ENCODE measurements at regions not wholly inside any gene's neighbourhood (a gene's known extent, or its start where the extent isn't known, plus 50 kb on each side); places are given as distances from the start of the nearest gene placed in this dataset.

DNA sequence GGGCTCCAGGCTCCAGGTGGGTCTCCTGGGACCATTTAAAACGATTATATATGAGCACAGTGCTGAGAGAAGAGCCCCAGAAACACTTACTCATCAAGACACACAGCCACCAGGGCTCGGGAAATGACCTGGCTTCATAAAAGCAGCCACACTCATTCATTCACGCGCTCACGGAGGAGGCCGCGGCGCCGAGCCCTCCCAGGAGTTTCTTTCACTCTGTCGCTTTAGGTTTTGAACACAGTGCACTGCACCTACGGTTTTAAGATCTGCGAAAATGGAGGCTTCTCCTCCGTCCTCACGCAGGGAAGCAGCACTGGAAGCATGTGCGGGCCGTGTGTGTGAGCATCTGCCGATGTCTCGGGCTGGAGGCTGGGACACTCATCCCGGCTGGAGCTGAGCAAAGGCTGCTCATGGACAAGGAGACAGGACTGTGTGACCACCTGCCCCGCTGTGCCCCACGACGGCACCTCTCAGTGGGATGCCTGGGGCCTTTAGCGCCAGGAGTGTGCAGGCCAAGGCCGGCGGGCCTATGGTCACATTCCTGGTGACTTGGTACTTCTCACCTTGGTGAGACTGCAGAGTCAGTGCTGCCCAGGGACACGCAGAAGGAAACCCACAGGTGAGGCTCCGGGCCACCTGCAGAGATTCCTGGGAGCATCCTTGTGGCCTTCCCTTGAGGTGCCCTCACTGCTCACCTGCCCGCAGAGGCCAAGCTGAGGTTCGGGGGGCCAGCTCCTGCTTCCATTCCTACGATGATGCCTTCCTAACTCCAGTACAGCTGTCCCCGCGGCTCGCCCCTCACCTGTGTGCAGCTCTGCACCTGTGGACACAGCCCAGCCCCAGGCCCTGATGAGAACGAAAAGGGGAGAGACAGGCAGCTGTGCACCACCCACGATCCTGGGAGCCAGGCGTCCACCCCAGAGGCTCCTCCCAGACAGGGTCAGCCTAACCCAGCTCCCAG lies 872.0 kb downstream of the BRD1 start:
- no peak for DNase-seq

DNA sequence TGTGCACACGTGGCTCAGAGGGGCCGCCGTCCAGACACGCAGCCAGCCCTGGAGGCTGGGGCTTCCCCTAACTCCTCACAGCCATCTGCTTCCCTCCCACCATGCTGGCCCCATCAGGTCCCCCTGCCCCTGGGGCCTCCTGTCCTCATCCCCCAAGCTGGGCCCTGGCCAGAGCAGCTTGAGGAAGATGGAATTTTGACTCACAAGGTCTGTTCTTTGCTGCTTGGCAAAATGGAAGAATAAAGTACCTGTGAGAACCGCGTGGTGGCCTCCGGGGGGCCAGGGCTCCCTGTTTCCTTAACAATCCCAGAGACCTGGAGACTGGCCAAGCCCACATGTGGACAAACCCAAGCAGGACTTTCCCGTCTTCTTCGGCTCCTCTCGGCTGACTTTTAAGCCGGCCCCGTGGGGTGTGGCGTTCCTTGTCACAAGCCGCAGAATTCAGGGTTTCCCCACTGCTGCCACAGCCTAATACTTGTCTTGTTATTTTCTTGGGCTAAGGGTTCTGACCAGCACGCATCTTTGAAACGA lies 872.8 kb downstream of the BRD1 start:
- DNase-seq = no peak

- no peak for DNase-seq
Measured at GRCh38 chr22:48953830-48954229, 873.8 kb downstream of the BRD1 start.

GRCh38 chr22:48953103-48953720 lies 874.5 kb downstream of the BRD1 start:
- DNase-seq = no peak

GRCh38 chr22:48952256-48953102 lies 875.2 kb downstream of the BRD1 start:
- no peak for DNase-seq

DNA sequence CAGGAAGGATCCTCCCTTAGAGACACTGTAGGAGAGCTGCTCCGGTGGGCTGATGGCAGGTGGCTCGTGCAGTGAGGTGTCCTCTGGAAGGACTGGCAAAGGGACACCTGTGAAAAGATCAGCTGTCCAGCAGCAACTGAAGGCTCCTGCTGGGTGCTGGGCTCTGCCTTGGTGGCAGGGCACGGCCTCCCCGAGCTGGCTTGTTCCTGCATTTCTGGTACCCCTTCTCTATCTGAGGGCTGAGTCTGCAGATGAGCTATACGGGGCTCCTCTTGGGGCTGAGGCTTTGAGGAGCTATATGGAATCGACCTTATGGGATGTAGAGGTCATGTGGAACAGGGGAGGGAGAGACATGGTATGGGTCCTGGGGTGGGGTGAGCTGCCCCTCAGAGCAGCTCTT lies 875.8 kb downstream of the BRD1 start:
- DNase-seq = no peak

DNA sequence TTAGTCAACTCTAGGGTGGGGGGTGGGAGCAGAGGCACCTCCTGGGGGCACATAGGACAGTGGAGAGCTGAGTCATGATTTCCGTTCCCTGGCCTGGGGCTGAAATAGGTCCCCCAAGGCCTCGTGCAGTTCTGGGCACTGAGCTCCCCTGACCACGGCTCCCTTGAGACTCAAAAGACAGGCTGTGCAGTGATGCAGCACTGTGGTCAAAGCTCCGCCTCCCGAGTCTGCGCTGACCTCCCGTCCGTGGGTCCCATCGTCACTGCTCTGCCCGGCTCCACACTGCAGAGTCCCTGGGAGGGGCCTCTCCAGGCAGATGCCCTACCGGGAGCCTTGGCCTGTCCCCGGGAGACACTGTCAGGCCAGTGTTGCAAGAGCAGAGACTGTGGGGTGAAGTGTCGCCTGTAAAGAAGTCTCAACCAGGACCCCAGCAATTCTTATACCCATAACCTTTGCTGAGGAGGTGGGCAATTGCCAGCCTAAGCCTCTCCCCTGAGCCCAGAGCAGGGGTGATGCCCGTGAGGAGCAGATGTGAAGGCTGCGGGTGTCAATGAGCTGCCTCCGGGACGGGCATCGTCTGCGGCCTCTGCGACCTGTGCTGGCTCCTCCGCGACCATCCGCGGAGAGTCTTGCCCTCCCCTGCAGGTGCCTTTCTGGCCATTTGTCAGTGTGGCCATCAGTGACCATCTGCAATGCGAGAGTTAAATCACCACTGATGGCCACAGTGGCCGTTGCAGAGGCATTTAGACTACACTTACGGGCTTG lies 877.3 kb downstream of the BRD1 start:
- DNase-seq = no peak

GRCh38 chr22:48949375-48950149 lies 878.1 kb downstream of the BRD1 start:
- no peak for DNase-seq

DNA sequence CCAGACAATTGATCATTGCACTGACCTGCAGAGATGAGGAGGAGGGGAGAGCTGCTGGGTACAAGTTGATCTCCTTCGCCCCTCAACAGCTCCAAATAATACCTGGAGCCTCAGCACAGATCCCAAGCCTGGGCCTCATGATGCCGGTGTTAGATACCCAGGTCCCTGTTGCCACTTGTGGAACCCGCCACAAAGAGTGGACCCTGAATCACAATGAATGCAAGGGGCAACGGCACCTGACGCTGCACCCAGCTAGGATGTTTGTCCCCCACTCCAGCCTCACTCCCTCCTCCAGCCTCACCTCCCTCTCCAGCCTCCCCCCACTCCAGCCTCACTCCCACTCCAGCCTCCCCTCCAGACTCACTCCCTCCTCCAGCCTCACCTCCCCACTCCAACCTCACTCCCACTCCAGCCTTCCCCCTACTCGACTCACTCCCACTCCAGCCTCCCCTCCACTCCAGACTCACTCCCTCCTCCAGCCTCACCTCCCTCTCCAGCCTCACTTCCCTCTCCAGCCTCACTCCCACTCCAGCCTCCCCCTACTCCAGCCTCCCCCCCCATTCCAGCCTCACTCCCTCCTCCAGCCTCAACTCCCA lies 879.0 kb downstream of the BRD1 start:
- no peak for DNase-seq

DNA sequence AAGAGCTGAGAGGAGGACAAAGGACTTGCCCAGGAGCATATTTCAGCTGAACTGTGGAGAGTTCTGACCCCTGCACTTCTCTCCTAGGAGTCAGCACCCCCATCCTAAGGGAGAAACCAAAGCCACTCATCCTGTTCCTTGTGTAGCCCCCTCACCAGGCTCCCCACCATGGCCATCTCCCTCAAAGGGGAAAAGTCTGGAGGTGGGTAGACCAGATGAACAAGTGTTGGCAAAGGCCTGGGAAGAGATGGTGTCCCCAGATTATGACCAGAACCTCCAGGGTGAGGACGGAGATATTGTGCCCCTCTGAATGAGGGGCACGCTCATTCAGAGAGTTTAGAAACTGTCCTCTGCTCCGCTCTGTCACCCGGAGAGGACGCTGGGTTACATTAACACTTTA lies 880.0 kb downstream of the BRD1 start:
- no peak for DNase-seq

DNA sequence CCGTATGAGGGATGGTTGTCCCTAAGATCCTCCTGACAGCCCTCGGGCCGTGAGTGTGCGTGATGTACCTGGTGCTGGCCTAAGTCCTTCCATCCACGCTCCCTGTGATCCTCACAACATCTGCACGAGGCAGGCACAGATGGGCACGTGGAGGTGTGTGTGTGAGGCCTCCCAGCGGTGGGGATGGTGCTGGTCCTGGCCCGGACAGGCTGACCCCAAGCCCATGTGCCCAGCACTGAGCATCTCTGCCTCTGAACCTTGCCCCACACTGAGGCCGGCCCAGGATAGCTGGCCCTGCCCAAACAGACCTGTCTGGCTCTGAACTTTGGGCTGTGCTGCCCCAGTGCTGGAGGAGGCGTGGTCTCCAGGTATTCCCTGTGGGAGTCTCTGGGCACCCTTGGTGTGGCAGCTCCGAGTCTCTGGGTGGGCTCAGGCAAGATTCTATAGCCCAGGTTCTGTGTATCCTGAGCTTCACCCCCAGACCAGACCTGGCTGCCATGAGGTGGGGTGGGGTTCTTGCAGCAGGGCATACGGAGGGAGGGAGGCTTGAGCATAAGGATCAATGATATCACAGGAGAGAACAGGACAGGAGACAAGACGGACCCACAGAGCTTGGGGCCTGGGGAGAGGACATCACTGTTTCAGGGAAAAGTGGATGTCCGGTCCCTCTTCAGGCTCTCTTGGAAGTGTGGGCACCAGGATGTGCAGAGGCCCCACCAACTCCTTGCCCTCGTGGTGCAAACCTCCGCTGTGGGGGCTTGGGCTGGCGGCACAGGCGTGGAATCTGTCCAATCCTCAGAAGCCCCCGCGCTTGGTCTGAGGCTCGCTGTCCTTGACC lies 881.8 kb downstream of the BRD1 start:
- no peak for DNase-seq

- no peak for DNase-seq
Measured at GRCh38 chr22:48944751-48945620, 882.7 kb downstream of the BRD1 start.

DNA sequence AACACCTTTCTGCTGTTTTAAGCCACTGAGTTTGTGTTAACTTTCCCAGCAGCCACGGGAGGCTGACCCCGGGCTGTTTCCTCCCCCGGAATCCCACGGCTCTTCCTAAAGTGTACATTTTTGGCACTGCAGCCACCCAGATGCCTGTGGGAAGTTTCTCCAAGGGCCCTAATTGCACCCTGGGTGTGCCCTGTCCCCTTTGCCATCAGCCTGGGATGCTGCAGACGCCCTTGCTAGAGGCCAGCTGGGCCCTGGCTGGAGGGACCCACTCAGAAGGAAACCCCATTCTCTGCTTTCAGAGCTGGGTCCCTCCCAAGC lies 883.3 kb downstream of the BRD1 start:
- DNase-seq = no peak

DNA sequence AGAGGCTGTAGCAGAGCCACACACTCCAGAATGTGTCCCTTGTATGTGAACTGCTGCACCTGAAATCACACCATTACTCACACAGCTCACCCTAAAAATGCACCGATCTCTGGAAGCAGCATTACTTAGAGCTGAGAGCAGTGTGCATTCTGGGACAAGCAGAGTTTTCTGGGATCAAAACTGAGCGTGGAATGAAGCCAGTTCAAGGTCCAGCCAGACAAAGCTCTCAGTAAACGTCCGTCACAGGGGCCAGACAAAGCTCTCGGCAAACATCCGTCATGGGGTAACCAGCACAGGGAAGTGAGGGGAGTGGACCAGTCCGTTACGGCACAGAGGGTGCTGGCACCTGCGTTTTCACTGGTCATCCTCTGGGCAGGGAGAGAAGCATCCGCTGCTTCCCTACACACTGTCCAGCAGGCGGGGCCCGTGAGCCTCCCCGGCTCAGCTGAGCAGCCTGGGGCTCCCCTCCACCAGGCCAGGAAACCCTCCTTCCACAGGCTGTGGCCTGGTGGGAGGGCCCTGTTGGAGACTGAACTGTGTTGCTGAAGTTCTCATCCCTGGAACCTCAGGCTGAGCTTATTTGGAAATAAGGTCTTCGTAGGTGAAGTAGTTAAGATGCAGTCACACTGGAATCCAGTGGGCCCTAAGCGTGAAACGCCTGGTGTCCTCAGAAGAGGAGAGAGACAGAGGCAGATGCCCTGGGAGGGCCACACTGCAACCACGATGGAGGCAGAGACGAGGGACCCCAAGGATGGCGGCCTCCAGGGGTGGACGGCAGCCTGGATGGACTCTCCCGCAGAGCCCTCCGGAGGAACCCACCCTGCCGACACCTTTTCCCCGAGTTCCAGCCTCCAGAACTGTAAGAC lies 883.9 kb downstream of the BRD1 start:
- DNase-seq = no peak

DNA sequence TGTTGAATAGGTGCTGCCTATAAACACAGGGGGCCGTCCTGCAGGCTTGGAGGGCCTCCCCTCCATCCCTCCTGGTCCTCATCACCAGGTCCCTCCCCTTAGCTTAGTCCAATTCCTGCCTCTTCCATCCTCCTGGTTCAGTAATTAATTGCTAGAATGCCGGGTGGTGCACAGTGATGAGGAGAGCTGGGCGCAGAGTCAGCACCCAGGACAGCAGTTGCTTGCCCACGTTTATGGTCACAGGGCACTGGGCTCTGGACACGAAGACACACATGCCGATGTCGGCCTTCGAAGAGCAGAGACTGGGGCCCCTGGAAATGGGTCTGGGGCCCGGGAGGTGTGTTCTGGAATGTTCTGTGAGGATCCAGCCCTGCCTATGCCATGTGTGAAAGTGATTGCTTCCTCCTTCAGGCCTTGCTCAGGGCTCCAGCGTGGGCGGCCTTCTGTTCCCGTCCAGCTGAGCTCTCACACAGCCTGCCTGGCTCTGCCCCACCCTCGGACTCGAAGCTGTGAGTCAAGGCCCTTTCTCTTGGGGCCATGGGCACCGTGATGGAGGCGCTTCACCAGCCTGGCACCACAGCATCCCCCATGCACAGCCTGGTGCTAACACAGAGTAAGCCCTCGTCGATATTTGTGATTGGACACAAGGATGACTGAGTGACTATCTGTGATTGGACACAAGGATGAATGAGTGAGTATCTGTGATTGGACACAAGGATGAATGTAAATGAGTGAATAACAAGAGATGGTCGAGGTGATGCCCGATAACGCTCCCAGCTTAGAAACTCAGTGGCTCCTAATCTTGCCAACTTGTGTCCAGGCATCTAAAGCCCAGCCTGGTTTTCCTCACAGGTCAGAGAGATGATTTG lies 884.7 kb downstream of the BRD1 start:
- DNase-seq = no peak

- DNase-seq = no peak
Measured at GRCh38 chr22:48941903-48942575, 885.6 kb downstream of the BRD1 start.
